ENCODE measurements at regions not wholly inside any gene's neighbourhood (a gene's known extent, or its start where the extent isn't known, plus 50 kb on each side); places are given as distances from the start of the nearest gene placed in this dataset.

DNA sequence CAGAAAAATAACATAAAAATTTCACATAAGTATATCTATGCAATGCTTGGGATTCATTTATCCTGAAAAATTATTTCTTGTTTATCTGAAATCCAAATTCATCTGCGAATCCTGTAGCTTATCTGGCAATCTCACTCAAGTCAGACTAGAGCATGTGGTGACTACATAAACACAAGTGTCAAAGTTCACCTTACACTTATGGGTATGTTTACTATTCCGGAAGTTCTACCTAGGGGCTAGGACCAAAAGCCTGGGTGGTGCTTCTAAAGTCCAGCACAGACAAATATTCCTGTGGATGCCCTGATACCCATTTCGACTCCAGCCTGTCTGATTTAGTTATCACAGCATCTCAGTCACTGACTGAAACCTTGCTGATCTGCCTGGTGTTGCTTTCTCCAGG is 364.0 kb downstream of the METTL4 start:
- H3K36me3 ChIP-seq (ENCODE audit: insufficient read depth, low read length), result no peaks in the 10 kb centered on the region

DNA sequence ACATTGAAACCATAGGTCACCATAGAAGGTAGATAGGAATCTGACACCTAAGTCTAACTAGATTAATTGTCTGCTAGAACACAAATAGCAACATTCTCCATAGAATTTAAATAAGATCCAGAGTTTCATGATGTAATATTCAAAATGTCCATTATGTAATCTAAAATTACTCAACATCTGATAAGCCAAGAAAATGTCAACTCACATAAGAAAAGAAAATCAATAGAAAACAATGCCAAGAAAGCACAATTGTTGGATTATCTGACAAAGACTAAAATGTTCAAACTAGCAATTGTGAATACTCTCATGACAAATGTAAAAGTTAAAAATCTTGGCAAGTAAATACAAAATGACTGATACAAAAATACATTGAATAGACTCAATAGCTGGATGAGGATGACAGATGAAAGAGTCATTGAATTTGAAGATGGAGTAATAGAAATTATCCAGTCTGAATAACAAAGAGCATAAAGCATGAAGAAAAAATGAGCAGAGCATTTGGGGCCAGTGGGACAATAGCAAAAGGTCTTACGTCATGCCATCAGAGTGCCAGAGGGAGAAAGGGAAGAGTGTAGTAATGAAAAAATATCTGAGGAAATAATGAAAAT is 358.6 kb downstream of the METTL4 start:
- no peaks in the 10 kb centered on the region for H3K27me3 ChIP-seq (ENCODE audit: control insufficient read depth in 1 of 2, insufficient read depth in 2 of 2, low read length in 2 of 2)
- no peaks in the 10 kb centered on the region for H3K9me3 Mint-ChIP-seq
- H3K27ac ChIP-seq (ENCODE audit: low read depth in 1 of 2, low read length in 2 of 2), result no peak overlapping the region
- no peak overlapping the region for H3K4me3 ChIP-seq (ENCODE audit: low read length)
- H3K4me3 Mint-ChIP-seq, result no peak overlapping the region
- no peak overlapping the region for H3K27ac Mint-ChIP-seq
- POLR2A ChIA-PET, result interaction anchor here (0.6 kb wide), 1 partner anchor 12 kb away, joined by 3 read pairs; no protein-coding TSS in a partner anchor
- peaks cover 31% of the 10 kb centered on the region for H3K27me3 Mint-ChIP-seq
- intact Hi-C loops (cut with DNase I, micrococcal nuclease), result no loop called here
- H3K4me1 Mint-ChIP-seq (ENCODE audit: low read depth), result no peaks in the 10 kb centered on the region
- no peaks in the 10 kb centered on the region for H3K4me1 ChIP-seq (ENCODE audit: insufficient read depth, low read length)
- CTCF ChIA-PET, result no interaction called here
- H3K36me3 Mint-ChIP-seq (ENCODE audit: low read depth), result no peaks in the 10 kb centered on the region
- H3K36me3 ChIP-seq (ENCODE audit: insufficient read depth, low read length), result no peaks in the 10 kb centered on the region
- no peak for DNase-seq
- H3K9me3 ChIP-seq (ENCODE audit: control insufficient read depth in 1 of 2, insufficient read depth in 1 of 2, low read length in 2 of 2), result no peaks in the 10 kb centered on the region
- TF ChIP-seq, protein P1, sequence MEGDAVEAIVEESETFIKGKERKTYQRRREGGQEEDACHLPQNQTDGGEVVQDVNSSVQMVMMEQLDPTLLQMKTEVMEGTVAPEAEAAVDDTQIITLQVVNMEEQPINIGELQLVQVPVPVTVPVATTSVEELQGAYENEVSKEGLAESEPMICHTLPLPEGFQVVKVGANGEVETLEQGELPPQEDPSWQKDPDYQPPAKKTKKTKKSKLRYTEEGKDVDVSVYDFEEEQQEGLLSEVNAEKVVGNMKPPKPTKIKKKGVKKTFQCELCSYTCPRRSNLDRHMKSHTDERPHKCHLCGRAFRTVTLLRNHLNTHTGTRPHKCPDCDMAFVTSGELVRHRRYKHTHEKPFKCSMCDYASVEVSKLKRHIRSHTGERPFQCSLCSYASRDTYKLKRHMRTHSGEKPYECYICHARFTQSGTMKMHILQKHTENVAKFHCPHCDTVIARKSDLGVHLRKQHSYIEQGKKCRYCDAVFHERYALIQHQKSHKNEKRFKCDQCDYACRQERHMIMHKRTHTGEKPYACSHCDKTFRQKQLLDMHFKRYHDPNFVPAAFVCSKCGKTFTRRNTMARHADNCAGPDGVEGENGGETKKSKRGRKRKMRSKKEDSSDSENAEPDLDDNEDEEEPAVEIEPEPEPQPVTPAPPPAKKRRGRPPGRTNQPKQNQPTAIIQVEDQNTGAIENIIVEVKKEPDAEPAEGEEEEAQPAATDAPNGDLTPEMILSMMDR (IDR thresholded peaks at IDR 0.05), result no peak
- ATAC-seq (ENCODE audit: poor library complexity), result no peak

More for the DNA sequence above, 364.0 kb downstream of the METTL4 start:
- TF ChIP-seq, protein P1 (IDR thresholded peaks at IDR 0.05), result no peak
- ChIA-PET CTCF (no interaction called here), POLR2A (no interaction called here)
- Mint-ChIP-seq H3K9me3 (no peaks in the 10 kb centered on the region), H3K36me3 (ENCODE audit: low read depth) (no peaks in the 10 kb centered on the region), H3K4me1 (ENCODE audit: low read depth) (no peaks in the 10 kb centered on the region), H3K27ac (no peak overlapping the region), H3K27me3 (peaks cover 15% of the 10 kb centered on the region), H3K4me3 (no peak overlapping the region)
- ATAC-seq (ENCODE audit: poor library complexity) (no peak), DNase-seq (no peak)
- Histone ChIP-seq H3K27me3 (ENCODE audit: control insufficient read depth in 1 of 2, insufficient read depth in 2 of 2, low read length in 2 of 2) (no peaks in the 10 kb centered on the region), H3K4me1 (ENCODE audit: insufficient read depth, low read length) (no peaks in the 10 kb centered on the region), H3K27ac (ENCODE audit: low read depth in 1 of 2, low read length in 2 of 2) (no peak overlapping the region), H3K9me3 (ENCODE audit: control insufficient read depth in 1 of 2, insufficient read depth in 1 of 2, low read length in 2 of 2) (no peaks in the 10 kb centered on the region), H3K4me3 (ENCODE audit: low read length) (no peak overlapping the region)
- intact Hi-C loops (cut with DNase I, micrococcal nuclease), result no loop called here

DNA sequence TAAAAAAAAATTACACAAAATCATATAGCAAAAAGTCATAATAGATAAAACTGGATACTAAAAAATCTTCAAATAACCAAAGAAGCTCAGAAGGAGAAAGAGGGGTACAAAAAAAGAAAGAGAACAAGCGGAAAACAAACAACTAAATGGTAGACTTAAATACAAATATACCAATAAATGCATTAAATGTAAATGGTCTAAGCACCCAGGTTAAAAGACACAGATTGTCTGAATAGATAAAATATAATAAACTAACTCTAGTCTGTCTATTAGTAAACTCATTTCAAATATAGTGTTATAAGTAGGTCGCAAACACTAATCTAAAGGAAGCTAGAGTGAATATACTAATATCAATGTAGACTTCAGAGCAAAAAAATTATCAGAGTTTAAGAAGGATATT is 357.4 kb downstream of the METTL4 start:
- H3K36me3 Mint-ChIP-seq (ENCODE audit: low read depth), result no peaks in the 10 kb centered on the region
- Histone ChIP-seq H3K27ac (ENCODE audit: low read depth in 1 of 2, low read length in 2 of 2) (no peak overlapping the region), H3K9me3 (ENCODE audit: control insufficient read depth in 1 of 2, insufficient read depth in 1 of 2, low read length in 2 of 2) (no peaks in the 10 kb centered on the region), H3K27me3 (ENCODE audit: control insufficient read depth in 1 of 2, insufficient read depth in 2 of 2, low read length in 2 of 2) (no peaks in the 10 kb centered on the region), H3K4me1 (ENCODE audit: insufficient read depth, low read length) (no peaks in the 10 kb centered on the region), H3K4me3 (ENCODE audit: low read length) (no peak overlapping the region), H3K36me3 (ENCODE audit: insufficient read depth, low read length) (no peaks in the 10 kb centered on the region)
- ATAC-seq (ENCODE audit: poor library complexity) (no peak), DNase-seq (no peak)
- POLR2A ChIA-PET, result no interaction called here
- H3K4me3 Mint-ChIP-seq, result no peak overlapping the region
- CTCF ChIA-PET, result no interaction called here
- peaks cover 25% of the 10 kb centered on the region for H3K27me3 Mint-ChIP-seq
- no peaks in the 10 kb centered on the region for H3K4me1 Mint-ChIP-seq (ENCODE audit: low read depth)
- TF ChIP-seq, protein P1 (IDR thresholded peaks at IDR 0.05), result no peak
- no peaks in the 10 kb centered on the region for H3K9me3 Mint-ChIP-seq
- intact Hi-C loops (cut with DNase I, micrococcal nuclease), result no loop called here
- no peak overlapping the region for H3K27ac Mint-ChIP-seq
